Parathyroid adenoma (tissue), 2 donors: ENCODE measurements at regions not wholly inside any gene's neighbourhood (a gene's known extent, or its start where the extent isn't known, plus 50 kb on each side); places are given as distances from the start of the nearest gene placed in this dataset.

Source experiments
- H2AFZ ChIP-seq: fragments of 300-600 bp; sonication (generic); one replicate; pipeline ENCODE4 v1.7.0; 2017; ENCODE audit warnings: antibody characterized with exemption, mild to moderate bottlenecking
- H3K27ac ChIP-seq: fragments of 300-600 bp; sonication (generic); one replicate; pipeline ENCODE4 v1.7.0; 2017
- H3K27me3 ChIP-seq: fragments of 300-600 bp; sonication (generic); one replicate; pipeline ENCODE4 v1.7.0; 2017; ENCODE audit warnings: low read length; ENCODE audit not compliant: control insufficient read depth, insufficient read depth
- H3K36me3 ChIP-seq: fragments of 300-600 bp; sonication (generic); one replicate; pipeline ENCODE4 v1.7.0; 2017; ENCODE audit warnings: low read length; ENCODE audit not compliant: control insufficient read depth, insufficient read depth
- H3K4me1 ChIP-seq: fragments of 300-600 bp; sonication (generic); one replicate; pipeline ENCODE4 v1.7.0; 2017; ENCODE audit warnings: control low read depth
- H3K4me2 ChIP-seq: fragments of 300-600 bp; sonication (generic); one replicate; pipeline ENCODE4 v1.7.0; 2017; ENCODE audit warnings: low read length
- H3K4me3 ChIP-seq: fragments of 300-600 bp; sonication (generic); one replicate; pipeline ENCODE4 v1.7.0; 2017; ENCODE audit warnings: low read depth, low read length
- H3K79me2 ChIP-seq: fragments of 300-600 bp; sonication (generic); one replicate; pipeline ENCODE4 v1.7.0; 2017; ENCODE audit warnings: control low read depth
- H3K9ac ChIP-seq: fragments of 300-600 bp; sonication (generic); one replicate; pipeline ENCODE4 v1.7.0; 2017; ENCODE audit warnings: mild to moderate bottlenecking
- H3K9me3 ChIP-seq: fragments of 300-600 bp; sonication (generic); one replicate; pipeline ENCODE4 v1.7.0; 2017; ENCODE audit warnings: low read length; ENCODE audit not compliant: control insufficient read depth
- TF ChIP-seq, protein P1 (sequence below): fragments of 300-600 bp; sonication (generic); IDR thresholded peaks from one replicate; pipeline ENCODE4 v1.7.0; 2017; ENCODE audit warnings: antibody characterized with exemption, mild to moderate bottlenecking
- donor health status: primary hyperparathyroidism.

DNA sequence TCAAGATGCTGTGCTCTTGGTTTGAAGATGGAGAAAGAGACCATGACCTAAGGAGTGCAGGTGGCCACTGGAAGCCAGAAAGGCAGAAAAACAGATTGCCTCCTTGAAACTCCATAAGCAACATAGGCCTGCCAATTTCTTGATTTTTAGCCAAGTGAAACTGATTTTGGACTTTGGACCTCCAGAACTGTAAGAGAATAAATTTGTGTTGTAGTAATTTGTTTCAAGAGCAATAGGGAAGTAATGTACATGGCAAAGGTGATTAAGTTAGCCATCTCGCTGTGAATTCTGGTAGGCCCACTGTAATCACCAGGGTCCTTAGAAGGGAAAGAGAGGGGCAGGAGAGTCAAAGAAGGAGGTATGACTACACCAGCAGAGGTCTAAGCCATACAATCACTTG is 238.8 kb downstream of the CNTN3 start:
- no peak overlapping the region for H3K27ac ChIP-seq
- H3K4me2 ChIP-seq, result no peak overlapping the region
- no peaks in the 10 kb centered on the region for H3K79me2 ChIP-seq
- H3K4me1 ChIP-seq, result no peaks in the 10 kb centered on the region
- TF ChIP-seq, protein P1, sequence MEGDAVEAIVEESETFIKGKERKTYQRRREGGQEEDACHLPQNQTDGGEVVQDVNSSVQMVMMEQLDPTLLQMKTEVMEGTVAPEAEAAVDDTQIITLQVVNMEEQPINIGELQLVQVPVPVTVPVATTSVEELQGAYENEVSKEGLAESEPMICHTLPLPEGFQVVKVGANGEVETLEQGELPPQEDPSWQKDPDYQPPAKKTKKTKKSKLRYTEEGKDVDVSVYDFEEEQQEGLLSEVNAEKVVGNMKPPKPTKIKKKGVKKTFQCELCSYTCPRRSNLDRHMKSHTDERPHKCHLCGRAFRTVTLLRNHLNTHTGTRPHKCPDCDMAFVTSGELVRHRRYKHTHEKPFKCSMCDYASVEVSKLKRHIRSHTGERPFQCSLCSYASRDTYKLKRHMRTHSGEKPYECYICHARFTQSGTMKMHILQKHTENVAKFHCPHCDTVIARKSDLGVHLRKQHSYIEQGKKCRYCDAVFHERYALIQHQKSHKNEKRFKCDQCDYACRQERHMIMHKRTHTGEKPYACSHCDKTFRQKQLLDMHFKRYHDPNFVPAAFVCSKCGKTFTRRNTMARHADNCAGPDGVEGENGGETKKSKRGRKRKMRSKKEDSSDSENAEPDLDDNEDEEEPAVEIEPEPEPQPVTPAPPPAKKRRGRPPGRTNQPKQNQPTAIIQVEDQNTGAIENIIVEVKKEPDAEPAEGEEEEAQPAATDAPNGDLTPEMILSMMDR, result no peak
- H3K9me3 ChIP-seq, result no peaks in the 10 kb centered on the region
- no peaks in the 10 kb centered on the region for H3K36me3 ChIP-seq
- no peak overlapping the region for H3K4me3 ChIP-seq
- no peak overlapping the region for H3K9ac ChIP-seq
- H3K27me3 ChIP-seq, result no peaks in the 10 kb centered on the region
- H2AFZ ChIP-seq, result no peak overlapping the region

GRCh38 chr3:74372743-74373142 is 241.7 kb downstream of the CNTN3 start:
- H3K79me2 ChIP-seq, result no peaks in the 10 kb centered on the region
- no peaks in the 10 kb centered on the region for H3K9me3 ChIP-seq
- H3K27ac ChIP-seq, result no peak overlapping the region
- TF ChIP-seq, protein P1, result no peak
- H3K4me1 ChIP-seq, result no peaks in the 10 kb centered on the region
- no peak overlapping the region for H3K4me2 ChIP-seq
- H2AFZ ChIP-seq, result no peak overlapping the region
- no peak overlapping the region for H3K9ac ChIP-seq
- H3K27me3 ChIP-seq, result no peaks in the 10 kb centered on the region
- no peaks in the 10 kb centered on the region for H3K36me3 ChIP-seq
- no peak overlapping the region for H3K4me3 ChIP-seq

DNA sequence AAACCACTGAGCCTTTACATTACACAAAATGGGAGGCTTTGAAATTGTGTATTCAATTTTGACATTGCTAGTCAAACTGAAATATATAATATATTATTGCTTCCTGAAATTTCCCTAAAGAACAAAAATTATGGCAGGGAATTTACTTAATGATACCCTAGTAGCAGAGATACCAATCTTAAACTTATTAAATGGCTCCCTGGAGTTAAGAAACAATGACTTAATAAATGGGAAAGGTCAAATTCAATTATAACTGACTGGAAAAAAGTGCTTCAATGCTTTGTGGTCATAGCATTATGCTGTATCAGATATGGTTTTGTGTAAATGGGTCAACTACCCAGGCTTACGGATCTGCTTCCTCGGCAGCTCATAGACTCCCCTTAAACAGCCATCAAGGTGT is 244.1 kb downstream of the CNTN3 start:
- H3K9ac ChIP-seq, result no peak overlapping the region
- H3K27me3 ChIP-seq, result no peaks in the 10 kb centered on the region
- TF ChIP-seq, protein P1, result no peak
- no peaks in the 10 kb centered on the region for H3K9me3 ChIP-seq
- H3K4me3 ChIP-seq, result no peak overlapping the region
- H3K36me3 ChIP-seq, result no peaks in the 10 kb centered on the region
- no peaks in the 10 kb centered on the region for H3K4me1 ChIP-seq
- no peak overlapping the region for H3K27ac ChIP-seq
- no peak overlapping the region for H2AFZ ChIP-seq
- H3K79me2 ChIP-seq, result no peaks in the 10 kb centered on the region
- H3K4me2 ChIP-seq, result no peak overlapping the region

DNA sequence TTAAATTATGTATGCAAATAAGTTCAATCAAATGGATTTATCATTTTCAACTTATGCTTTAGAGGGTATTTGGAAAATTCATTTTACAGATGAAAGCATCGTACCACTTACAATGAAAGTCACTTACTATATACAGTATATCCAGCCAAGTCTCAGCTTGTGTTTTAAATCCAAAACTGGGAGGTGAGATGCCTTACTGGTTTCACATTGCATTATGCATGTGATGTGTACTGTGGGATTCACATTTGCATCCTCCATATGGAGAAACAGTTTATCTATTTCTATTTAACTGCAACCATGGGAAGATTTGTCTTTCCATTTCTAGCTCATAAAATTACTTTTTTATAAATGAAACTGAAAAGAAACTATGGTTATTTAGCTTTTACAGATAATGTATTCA is 248.1 kb downstream of the CNTN3 start:
- Histone ChIP-seq H3K4me2 (no peak overlapping the region), H3K9me3 (no peaks in the 10 kb centered on the region), H3K27me3 (no peaks in the 10 kb centered on the region), H3K36me3 (no peaks in the 10 kb centered on the region), H3K27ac (no peak overlapping the region), H2AFZ (no peak overlapping the region), H3K79me2 (no peaks in the 10 kb centered on the region), H3K4me3 (no peak overlapping the region), H3K9ac (no peak overlapping the region), H3K4me1 (no peaks in the 10 kb centered on the region)
- TF ChIP-seq, protein P1, result no peak

DNA sequence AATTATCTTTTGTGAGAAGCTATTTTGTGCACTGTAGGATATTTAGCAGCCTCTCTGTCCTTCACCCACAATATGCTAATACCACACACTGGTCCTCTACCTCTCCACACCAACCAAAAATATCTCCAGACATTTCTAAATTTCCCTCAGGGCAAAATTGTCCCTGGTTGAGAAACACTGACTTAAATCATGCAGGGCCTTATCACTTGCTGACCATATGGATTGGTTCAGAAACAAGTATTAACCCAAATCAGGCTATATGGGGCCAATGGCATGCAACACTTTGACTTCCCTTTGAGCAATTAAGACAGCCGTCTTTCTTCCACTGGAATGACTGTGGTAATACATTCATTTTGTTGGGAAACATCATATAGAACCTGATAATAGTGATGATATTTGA is 251.1 kb downstream of the CNTN3 start:
- TF ChIP-seq, protein P1, result no peak
- no peak overlapping the region for H2AFZ ChIP-seq
- H3K79me2 ChIP-seq, result no peaks in the 10 kb centered on the region
- H3K36me3 ChIP-seq, result no peaks in the 10 kb centered on the region
- H3K9me3 ChIP-seq, result no peaks in the 10 kb centered on the region
- H3K9ac ChIP-seq, result no peak overlapping the region
- no peak overlapping the region for H3K27ac ChIP-seq
- H3K4me3 ChIP-seq, result no peak overlapping the region
- no peaks in the 10 kb centered on the region for H3K27me3 ChIP-seq
- no peak overlapping the region for H3K4me2 ChIP-seq
- H3K4me1 ChIP-seq, result no peaks in the 10 kb centered on the region
